ENCODE measurements at regions not wholly inside any gene's neighbourhood (a gene's known extent, or its start where the extent isn't known, plus 50 kb on each side); places are given as distances from the start of the nearest gene placed in this dataset.

GRCh38 chr13:39186205-39186875, 148.1 kb downstream of the NHLRC3 start:
- H4K20me1 ChIP-seq (replicated peaks; ENCODE audit: control insufficient read depth, insufficient read depth, low read length), result no peaks in the 10 kb centered on the region
- in situ Hi-C loops (cut with MboI), result no loop called here
- no TSS peak for BruUV-seq (replicated peaks)

More at GRCh38 chr13:39186205-39186875, 148.1 kb downstream of the NHLRC3 start:
- no peaks in the 10 kb centered on the region for H3K9me1 ChIP-seq (ENCODE audit: control insufficient read depth, insufficient read depth, low read length)
- ChIA-PET CTCF (ENCODE audit: low intra/inter-chr PET ratio) (no interaction called here), POLR2A (no interaction called here)
- H3K79me2 ChIP-seq (ENCODE audit: control insufficient read depth, insufficient read depth, low read length), result no peaks in the 10 kb centered on the region
- WGBS (ENCODE audit: insufficient coverage, low coverage, missing lambda C conversion rate), result 0% methylated on average over 2 of the region's 2 CpGs
- H3K27me3 ChIP-seq (ENCODE audit: control insufficient read depth in 2 of 2, insufficient read depth in 2 of 2, low read length in 2 of 2), result no peaks in the 10 kb centered on the region
- no peak overlapping the region for H3K4me3 ChIP-seq
- ATAC-seq, result no peak
- H3K9me3 ChIP-seq (replicated peaks; ENCODE audit: control insufficient read depth, insufficient read depth, low read depth, low read length), result no peaks in the 10 kb centered on the region
- TF ChIP-seq ZNF589 (CRISPR knock-in tag; IDR thresholded peaks at IDR 0.05; ENCODE audit: low read depth) (no peak), ZBTB5 (IDR thresholded peaks at IDR 0.05) (no peak), ZNF717 (CRISPR knock-in tag; IDR thresholded peaks at IDR 0.05) (no peak)
- no peak overlapping the region for H3K9ac ChIP-seq (ENCODE audit: insufficient read depth in 1 of 2, low read depth in 2 of 2, low read length in 2 of 2)
- DNase-seq (ENCODE audit: extremely low read depth in 1 of 4, low spot score in 3 of 4), result no peak
- no peaks in the 10 kb centered on the region for H3K4me1 ChIP-seq (replicated peaks in 1 of 2; ENCODE audit: control insufficient read depth in 2 of 2, insufficient read depth in 2 of 2, low read length in 2 of 2)
- no peaks in the 10 kb centered on the region for H3K36me3 ChIP-seq (ENCODE audit: control insufficient read depth, insufficient read depth, low read length)
- no peak overlapping the region for H3K27ac ChIP-seq (ENCODE audit: extremely low read depth, low read depth, low read length)
- H2AFZ ChIP-seq (ENCODE audit: low read depth, low read length), result no peak overlapping the region
- intact Hi-C loops (cut with micrococcal nuclease), result no loop called here
- no peak overlapping the region for H3K4me2 ChIP-seq (ENCODE audit: insufficient read depth, low read length)
- FAIRE-seq, result no peak
